HCT116 (cell line): ENCODE measurements at regions not wholly inside any gene's neighbourhood (a gene's known extent, or its start where the extent isn't known, plus 50 kb on each side); places are given as distances from the start of the nearest gene placed in this dataset.

ENCODE experiments used
- CEBPB ChIP-seq: IDR thresholded peaks from 2 replicates; pipeline ENCODE4 v1.6.1; 2012; ENCODE audit warnings: low read depth
- POLR2A ChIP-seq: IDR thresholded peaks from 2 replicates; pipeline ENCODE4 v1.7.0; 2011; ENCODE audit warnings: borderline replicate concordance; ENCODE audit not compliant: insufficient read depth, insufficient read length; ENCODE audit errors: extremely low read depth
- POLR2AphosphoS5 ChIP-seq: IDR thresholded peaks from 2 replicates; pipeline ENCODE4 v1.6.1; 2011; ENCODE audit warnings: mild to moderate bottlenecking, low read depth, low read length, moderate library complexity
- REST ChIP-seq: IDR thresholded peaks from 2 replicates; pipeline ENCODE4 v1.6.1; 2012; ENCODE audit warnings: low read depth

- TF ChIP-seq POLR2AphosphoS5 (no peak), POLR2A (no peak), CEBPB (no peak), REST (no peak)
Measured at GRCh38 chr12:89024580-89024979, 327.7 kb downstream of the DUSP6 start.
